OCI-LY1 (cell line): ENCODE measurements at regions not wholly inside any gene's neighbourhood (a gene's known extent, or its start where the extent isn't known, plus 50 kb on each side); places are given as distances from the start of the nearest gene placed in this dataset.

Source experiments
- H2AFZ ChIP-seq: fragments of 200-600 bp; sonication (generic), shearing (Covaris generic); 2 replicates; pipeline ENCODE4 v1.6.0; 2014; ENCODE audit warnings: antibody characterized with exemption, mild to moderate bottlenecking, low read length
- H3F3A ChIP-seq: fragments of 200-600 bp; sonication (generic), shearing (Covaris generic); 2 replicates; pipeline ENCODE4 v1.6.0; 2014; ENCODE audit warnings: mild to moderate bottlenecking, antibody characterized with exemption, low read length, moderate library complexity; ENCODE audit not compliant: insufficient read depth
- H3K27ac ChIP-seq: fragments of 200-600 bp; sonication (generic); 2 replicates; pipeline ENCODE4 v1.5.1; 2014; ENCODE audit warnings: low read length, mixed run types, mild to moderate bottlenecking, low read depth; ENCODE audit not compliant: poor library complexity, severe bottlenecking
- H3K27me3 ChIP-seq: fragments of 200-600 bp; sonication (generic); 2 replicates; pipeline ENCODE4 v1.6.0; 2014; ENCODE audit warnings: antibody characterized with exemption, mild to moderate bottlenecking, low read length, moderate library complexity; ENCODE audit not compliant: insufficient read depth
- H3K36me3 ChIP-seq: fragments of 200-600 bp; sonication (generic); 2 replicates; pipeline ENCODE4 v1.6.1; 2014; ENCODE audit warnings: mild to moderate bottlenecking, antibody characterized with exemption, low read length, moderate library complexity, mixed read lengths; ENCODE audit not compliant: insufficient read depth
- H3K4me1 ChIP-seq: fragments of 200-600 bp; sonication (generic); 2 replicates; pipeline ENCODE4 v1.5.1; 2014; ENCODE audit warnings: mild to moderate bottlenecking, low read length, moderate library complexity; ENCODE audit not compliant: insufficient read depth, severe bottlenecking
- H3K4me2 ChIP-seq: fragments of 200-600 bp; sonication (generic), shearing (Covaris generic); 2 replicates; pipeline ENCODE4 v1.6.1; 2014; ENCODE audit warnings: low read length
- H3K4me3 ChIP-seq: fragments of 200-600 bp; sonication (generic); 2 replicates; pipeline ENCODE4 v1.5.1; 2014; ENCODE audit warnings: low read length, low read depth, mild to moderate bottlenecking, mixed read lengths; ENCODE audit not compliant: poor library complexity, severe bottlenecking
- H3K79me2 ChIP-seq: fragments of 200-600 bp; shearing (Covaris generic); 2 replicates; pipeline ENCODE4 v1.6.1; 2016; ENCODE audit warnings: mixed run types, low read length, mixed read lengths; ENCODE audit not compliant: insufficient read depth
- H3K9ac ChIP-seq: fragments of 200-600 bp; sonication (generic), shearing (Covaris generic); 2 replicates; pipeline ENCODE4 v1.6.1; 2014; ENCODE audit warnings: mild to moderate bottlenecking, low read length, mixed read lengths
- H3K9me2 ChIP-seq: fragments of 200-600 bp; sonication (generic), shearing (Covaris generic); 2 replicates; pipeline ENCODE4 v1.6.1; 2014; ENCODE audit warnings: low read depth, mild to moderate bottlenecking, low read length, mixed read lengths
- H3K9me3 ChIP-seq: fragments of 200-600 bp; shearing (Covaris generic); 2 replicates; pipeline ENCODE4 v1.6.1; 2014; ENCODE audit warnings: low read length, mixed read lengths
- H4K20me1 ChIP-seq: fragments of 200-600 bp; sonication (generic), shearing (Covaris generic); 2 replicates; pipeline ENCODE4 v1.6.0; 2016; ENCODE audit warnings: mild to moderate bottlenecking, low read length; ENCODE audit not compliant: insufficient read depth
- EZH2 ChIP-seq: fragments of 200-600 bp; sonication (generic), shearing (Covaris generic); IDR thresholded peaks from 2 replicates; pipeline ENCODE4 v1.8.0; 2017; ENCODE audit warnings: borderline replicate concordance, mixed run types, mild to moderate bottlenecking, antibody characterized with exemption, low read length, moderate library complexity, mixed read lengths
- TF ChIP-seq, protein P1 (sequence below): fragments of 200-600 bp; sonication (generic), shearing (Covaris generic); IDR thresholded peaks from 2 replicates; pipeline ENCODE4 v1.5.1; 2017; ENCODE audit warnings: mild to moderate bottlenecking, antibody characterized with exemption, low read length, moderate library complexity, mixed read lengths

GRCh38 chr11:122025757-122026156, 90.3 kb downstream of the BLID start:
- Histone ChIP-seq H3K4me1 (no peaks in the 10 kb centered on the region), H3K79me2 (no peaks in the 10 kb centered on the region), H3K9ac (no peak overlapping the region), H3F3A (no peaks in the 10 kb centered on the region), H3K27me3 (no peaks in the 10 kb centered on the region), H3K9me3 (no peaks in the 10 kb centered on the region), H2AFZ (no peak overlapping the region), H3K4me2 (no peak overlapping the region), H3K36me3 (no peaks in the 10 kb centered on the region), H3K27ac (no peak overlapping the region), H4K20me1 (no peaks in the 10 kb centered on the region), H3K9me2 (no peaks in the 10 kb centered on the region), H3K4me3 (no peak overlapping the region)
- no peak for TF ChIP-seq EZH2
- TF ChIP-seq, protein P1, sequence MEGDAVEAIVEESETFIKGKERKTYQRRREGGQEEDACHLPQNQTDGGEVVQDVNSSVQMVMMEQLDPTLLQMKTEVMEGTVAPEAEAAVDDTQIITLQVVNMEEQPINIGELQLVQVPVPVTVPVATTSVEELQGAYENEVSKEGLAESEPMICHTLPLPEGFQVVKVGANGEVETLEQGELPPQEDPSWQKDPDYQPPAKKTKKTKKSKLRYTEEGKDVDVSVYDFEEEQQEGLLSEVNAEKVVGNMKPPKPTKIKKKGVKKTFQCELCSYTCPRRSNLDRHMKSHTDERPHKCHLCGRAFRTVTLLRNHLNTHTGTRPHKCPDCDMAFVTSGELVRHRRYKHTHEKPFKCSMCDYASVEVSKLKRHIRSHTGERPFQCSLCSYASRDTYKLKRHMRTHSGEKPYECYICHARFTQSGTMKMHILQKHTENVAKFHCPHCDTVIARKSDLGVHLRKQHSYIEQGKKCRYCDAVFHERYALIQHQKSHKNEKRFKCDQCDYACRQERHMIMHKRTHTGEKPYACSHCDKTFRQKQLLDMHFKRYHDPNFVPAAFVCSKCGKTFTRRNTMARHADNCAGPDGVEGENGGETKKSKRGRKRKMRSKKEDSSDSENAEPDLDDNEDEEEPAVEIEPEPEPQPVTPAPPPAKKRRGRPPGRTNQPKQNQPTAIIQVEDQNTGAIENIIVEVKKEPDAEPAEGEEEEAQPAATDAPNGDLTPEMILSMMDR, result no peak

- Histone ChIP-seq H3K36me3 (no peaks in the 10 kb centered on the region), H3K79me2 (no peaks in the 10 kb centered on the region), H3K4me2 (no peak overlapping the region), H3F3A (no peaks in the 10 kb centered on the region), H3K4me1 (no peaks in the 10 kb centered on the region), H2AFZ (no peak overlapping the region), H3K9me3 (no peaks in the 10 kb centered on the region), H4K20me1 (no peaks in the 10 kb centered on the region), H3K9me2 (no peaks in the 10 kb centered on the region), H3K27ac (no peak overlapping the region), H3K9ac (no peak overlapping the region), H3K27me3 (no peaks in the 10 kb centered on the region), H3K4me3 (no peak overlapping the region)
- TF ChIP-seq, protein P1, result no peak
Measured at GRCh38 chr11:122024278-122024677, 91.7 kb downstream of the BLID start.

- Histone ChIP-seq H3K9ac (no peak overlapping the region), H3K4me1 (no peaks in the 10 kb centered on the region), H3K4me2 (no peak overlapping the region), H2AFZ (no peak overlapping the region), H3K27ac (no peak overlapping the region), H3K9me3 (no peaks in the 10 kb centered on the region), H3F3A (no peaks in the 10 kb centered on the region), H4K20me1 (no peaks in the 10 kb centered on the region), H3K79me2 (no peaks in the 10 kb centered on the region), H3K9me2 (no peaks in the 10 kb centered on the region), H3K36me3 (no peaks in the 10 kb centered on the region), H3K4me3 (no peak overlapping the region), H3K27me3 (no peaks in the 10 kb centered on the region)
- TF ChIP-seq, protein P1, result no peak
- TF ChIP-seq EZH2, result no peak
Measured at GRCh38 chr11:122023614-122024250, 92.3 kb downstream of the BLID start.
